ENCODE measurements at regions not wholly inside any gene's neighbourhood (a gene's known extent, or its start where the extent isn't known, plus 50 kb on each side); places are given as distances from the start of the nearest gene placed in this dataset.

GRCh38 chr17:71337938-71338337 lies 782.9 kb upstream of the SOX9 start:
- TF ChIP-seq CTCF (conservative IDR thresholded peaks at IDR 0.05; ENCODE audit: low read depth in 2 of 2) = no peak
- TF ChIP-seq EZH2phosphoT487 (IDR thresholded peaks at IDR 0.05; ENCODE audit: unreplicated experiment) = no peak
- no peak for TF ChIP-seq JUNB (IDR thresholded peaks at IDR 0.05; ENCODE audit: unreplicated experiment)
- TF ChIP-seq, protein P1, sequence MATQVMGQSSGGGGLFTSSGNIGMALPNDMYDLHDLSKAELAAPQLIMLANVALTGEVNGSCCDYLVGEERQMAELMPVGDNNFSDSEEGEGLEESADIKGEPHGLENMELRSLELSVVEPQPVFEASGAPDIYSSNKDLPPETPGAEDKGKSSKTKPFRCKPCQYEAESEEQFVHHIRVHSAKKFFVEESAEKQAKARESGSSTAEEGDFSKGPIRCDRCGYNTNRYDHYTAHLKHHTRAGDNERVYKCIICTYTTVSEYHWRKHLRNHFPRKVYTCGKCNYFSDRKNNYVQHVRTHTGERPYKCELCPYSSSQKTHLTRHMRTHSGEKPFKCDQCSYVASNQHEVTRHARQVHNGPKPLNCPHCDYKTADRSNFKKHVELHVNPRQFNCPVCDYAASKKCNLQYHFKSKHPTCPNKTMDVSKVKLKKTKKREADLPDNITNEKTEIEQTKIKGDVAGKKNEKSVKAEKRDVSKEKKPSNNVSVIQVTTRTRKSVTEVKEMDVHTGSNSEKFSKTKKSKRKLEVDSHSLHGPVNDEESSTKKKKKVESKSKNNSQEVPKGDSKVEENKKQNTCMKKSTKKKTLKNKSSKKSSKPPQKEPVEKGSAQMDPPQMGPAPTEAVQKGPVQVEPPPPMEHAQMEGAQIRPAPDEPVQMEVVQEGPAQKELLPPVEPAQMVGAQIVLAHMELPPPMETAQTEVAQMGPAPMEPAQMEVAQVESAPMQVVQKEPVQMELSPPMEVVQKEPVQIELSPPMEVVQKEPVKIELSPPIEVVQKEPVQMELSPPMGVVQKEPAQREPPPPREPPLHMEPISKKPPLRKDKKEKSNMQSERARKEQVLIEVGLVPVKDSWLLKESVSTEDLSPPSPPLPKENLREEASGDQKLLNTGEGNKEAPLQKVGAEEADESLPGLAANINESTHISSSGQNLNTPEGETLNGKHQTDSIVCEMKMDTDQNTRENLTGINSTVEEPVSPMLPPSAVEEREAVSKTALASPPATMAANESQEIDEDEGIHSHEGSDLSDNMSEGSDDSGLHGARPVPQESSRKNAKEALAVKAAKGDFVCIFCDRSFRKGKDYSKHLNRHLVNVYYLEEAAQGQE (IDR thresholded peaks at IDR 0.05; ENCODE audit: unreplicated experiment) = no peak
- no peak for TF ChIP-seq CREB1 (CRISPR knock-in tag; IDR thresholded peaks at IDR 0.05; ENCODE audit: low read depth)
- TF ChIP-seq EZH2 (IDR thresholded peaks at IDR 0.05; ENCODE audit: low read depth, unreplicated experiment) = no peak

Measured in GM23338 (cell line).